NCI-H2171 treated with DMSO at 0.1 percent for 48 hours (cell line): ENCODE measurements at regions not wholly inside any gene's neighbourhood (a gene's known extent, or its start where the extent isn't known, plus 50 kb on each side); places are given as distances from the start of the nearest gene placed in this dataset.

Experiments
- DNase-seq: peaks from one replicate; lab custom pipeline; 2025; lab: John Stamatoyannopoulos, UW

GRCh38 chr3:117892431-117892841 lies 1142.2 kb downstream of the IGSF11 start:
- no peak for DNase-seq

- no peak for DNase-seq
Measured at GRCh38 chr3:117893001-117893400, 1141.6 kb downstream of the IGSF11 start.

- no peak for DNase-seq
Measured at GRCh38 chr3:117893638-117894037, 1141.0 kb downstream of the IGSF11 start.

- no peak for DNase-seq
Measured at GRCh38 chr3:117898722-117899522, 1135.7 kb downstream of the IGSF11 start.

GRCh38 chr3:117903226-117903625 lies 1131.4 kb downstream of the IGSF11 start:
- DNase-seq: no peak

GRCh38 chr3:117910820-117911521 lies 1123.7 kb downstream of the IGSF11 start:
- DNase-seq: no peak

GRCh38 chr3:117912352-117912751 lies 1122.3 kb downstream of the IGSF11 start:
- DNase-seq: no peak

GRCh38 chr3:117914540-117915100 lies 1120.0 kb downstream of the IGSF11 start:
- no peak for DNase-seq

- DNase-seq: no peak
Measured at GRCh38 chr3:117916839-117917238, 1117.8 kb downstream of the IGSF11 start.

- DNase-seq: no peak
Measured at GRCh38 chr3:117919621-117920020, 1115.0 kb downstream of the IGSF11 start.

- no peak for DNase-seq
Measured at GRCh38 chr3:117920253-117920898, 1114.3 kb downstream of the IGSF11 start.

- no peak for DNase-seq
Measured at GRCh38 chr3:117921411-117921810, 1113.2 kb downstream of the IGSF11 start.

- no peak for DNase-seq
Measured at GRCh38 chr3:117922039-117922438, 1112.6 kb downstream of the IGSF11 start.

- DNase-seq: no peak
Measured at GRCh38 chr3:117926819-117927218, 1107.8 kb downstream of the IGSF11 start.

GRCh38 chr3:117927825-117928224 lies 1106.8 kb downstream of the IGSF11 start:
- DNase-seq: no peak

GRCh38 chr3:117928836-117929235 lies 1105.8 kb downstream of the IGSF11 start:
- DNase-seq: no peak

GRCh38 chr3:117932441-117932840 lies 1102.2 kb downstream of the IGSF11 start:
- no peak for DNase-seq

GRCh38 chr3:117936159-117936558 lies 1098.5 kb downstream of the IGSF11 start:
- DNase-seq: no peak

- DNase-seq: no peak
Measured at GRCh38 chr3:117938974-117939373, 1095.7 kb downstream of the IGSF11 start.

GRCh38 chr3:117939425-117940027 lies 1095.1 kb downstream of the IGSF11 start:
- no peak for DNase-seq

- no peak for DNase-seq
Measured at GRCh38 chr3:117941015-117941414, 1093.6 kb downstream of the IGSF11 start.

GRCh38 chr3:117941756-117942155 lies 1092.9 kb downstream of the IGSF11 start:
- no peak for DNase-seq
